ENCODE measurements at regions not wholly inside any gene's neighbourhood (a gene's known extent, or its start where the extent isn't known, plus 50 kb on each side); places are given as distances from the start of the nearest gene placed in this dataset.

DNA sequence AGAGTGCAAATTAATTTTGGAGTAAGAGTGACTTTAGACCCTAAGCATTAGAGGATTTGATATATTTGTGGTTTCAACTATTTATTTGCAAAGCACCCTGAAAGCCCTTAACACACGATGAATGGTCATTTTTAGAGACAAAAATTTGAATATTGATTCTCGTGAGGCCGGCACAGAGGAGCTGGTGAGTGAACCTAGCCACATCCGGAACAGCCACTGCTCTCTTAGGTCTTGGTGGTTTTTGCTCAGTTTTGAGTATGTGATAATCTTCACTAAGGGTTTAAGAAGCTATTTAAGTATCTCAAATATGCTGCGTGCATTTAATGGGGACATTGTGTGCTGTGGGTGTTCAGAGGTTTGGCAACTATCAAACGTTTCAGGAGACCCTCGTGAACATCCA lies 204.8 kb downstream of the TSN start:
- TF ChIP-seq, protein P1, sequence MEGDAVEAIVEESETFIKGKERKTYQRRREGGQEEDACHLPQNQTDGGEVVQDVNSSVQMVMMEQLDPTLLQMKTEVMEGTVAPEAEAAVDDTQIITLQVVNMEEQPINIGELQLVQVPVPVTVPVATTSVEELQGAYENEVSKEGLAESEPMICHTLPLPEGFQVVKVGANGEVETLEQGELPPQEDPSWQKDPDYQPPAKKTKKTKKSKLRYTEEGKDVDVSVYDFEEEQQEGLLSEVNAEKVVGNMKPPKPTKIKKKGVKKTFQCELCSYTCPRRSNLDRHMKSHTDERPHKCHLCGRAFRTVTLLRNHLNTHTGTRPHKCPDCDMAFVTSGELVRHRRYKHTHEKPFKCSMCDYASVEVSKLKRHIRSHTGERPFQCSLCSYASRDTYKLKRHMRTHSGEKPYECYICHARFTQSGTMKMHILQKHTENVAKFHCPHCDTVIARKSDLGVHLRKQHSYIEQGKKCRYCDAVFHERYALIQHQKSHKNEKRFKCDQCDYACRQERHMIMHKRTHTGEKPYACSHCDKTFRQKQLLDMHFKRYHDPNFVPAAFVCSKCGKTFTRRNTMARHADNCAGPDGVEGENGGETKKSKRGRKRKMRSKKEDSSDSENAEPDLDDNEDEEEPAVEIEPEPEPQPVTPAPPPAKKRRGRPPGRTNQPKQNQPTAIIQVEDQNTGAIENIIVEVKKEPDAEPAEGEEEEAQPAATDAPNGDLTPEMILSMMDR (IDR thresholded peaks at IDR 0.05) = no peak
- no peak for TF ChIP-seq EZH2 (IDR thresholded peaks at IDR 0.05; ENCODE audit: borderline replicate concordance, insufficient read depth, low read depth, low read length, poor library complexity, severe bottlenecking)
